ENCODE measurements at regions not wholly inside any gene's neighbourhood (a gene's known extent, or its start where the extent isn't known, plus 50 kb on each side); places are given as distances from the start of the nearest gene placed in this dataset.

GRCh38 chr5:133842846-133843611, 125.4 kb downstream of the C5orf15 start:
- no peaks in the 10 kb centered on the region for H3K4me1 ChIP-seq (ENCODE audit: low read length)
- no peak overlapping the region for H2AFZ ChIP-seq (ENCODE audit: low read depth, low read length)
- no peak overlapping the region for H3K27ac ChIP-seq (ENCODE audit: low read length)
- H3K9me3 ChIP-seq (ENCODE audit: insufficient read depth, low read length), result no peaks in the 10 kb centered on the region
- no peaks in the 10 kb centered on the region for H3K79me2 ChIP-seq (ENCODE audit: low read length)
- no peaks in the 10 kb centered on the region for H3K36me3 ChIP-seq (replicated peaks; ENCODE audit: low read depth, low read length)
- H3K27me3 ChIP-seq (ENCODE audit: low read depth, low read length), result no peaks in the 10 kb centered on the region; the same call in 1 of the 2 replicates
- H3K9ac ChIP-seq (ENCODE audit: low read length), result no peak overlapping the region
- H4K20me1 ChIP-seq (ENCODE audit: insufficient read depth, low read length), result no peaks in the 10 kb centered on the region
- TF ChIP-seq, protein P1, sequence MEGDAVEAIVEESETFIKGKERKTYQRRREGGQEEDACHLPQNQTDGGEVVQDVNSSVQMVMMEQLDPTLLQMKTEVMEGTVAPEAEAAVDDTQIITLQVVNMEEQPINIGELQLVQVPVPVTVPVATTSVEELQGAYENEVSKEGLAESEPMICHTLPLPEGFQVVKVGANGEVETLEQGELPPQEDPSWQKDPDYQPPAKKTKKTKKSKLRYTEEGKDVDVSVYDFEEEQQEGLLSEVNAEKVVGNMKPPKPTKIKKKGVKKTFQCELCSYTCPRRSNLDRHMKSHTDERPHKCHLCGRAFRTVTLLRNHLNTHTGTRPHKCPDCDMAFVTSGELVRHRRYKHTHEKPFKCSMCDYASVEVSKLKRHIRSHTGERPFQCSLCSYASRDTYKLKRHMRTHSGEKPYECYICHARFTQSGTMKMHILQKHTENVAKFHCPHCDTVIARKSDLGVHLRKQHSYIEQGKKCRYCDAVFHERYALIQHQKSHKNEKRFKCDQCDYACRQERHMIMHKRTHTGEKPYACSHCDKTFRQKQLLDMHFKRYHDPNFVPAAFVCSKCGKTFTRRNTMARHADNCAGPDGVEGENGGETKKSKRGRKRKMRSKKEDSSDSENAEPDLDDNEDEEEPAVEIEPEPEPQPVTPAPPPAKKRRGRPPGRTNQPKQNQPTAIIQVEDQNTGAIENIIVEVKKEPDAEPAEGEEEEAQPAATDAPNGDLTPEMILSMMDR (IDR thresholded peaks at IDR 0.05; ENCODE audit: low read depth, low read length), result no peak
- no peak for TF ChIP-seq EZH2phosphoT487 (IDR thresholded peaks at IDR 0.05; ENCODE audit: low read depth)
- no peak overlapping the region for H3K4me2 ChIP-seq (ENCODE audit: low read length)
- no peak overlapping the region for H3K4me3 ChIP-seq (ENCODE audit: low read length)

DNA sequence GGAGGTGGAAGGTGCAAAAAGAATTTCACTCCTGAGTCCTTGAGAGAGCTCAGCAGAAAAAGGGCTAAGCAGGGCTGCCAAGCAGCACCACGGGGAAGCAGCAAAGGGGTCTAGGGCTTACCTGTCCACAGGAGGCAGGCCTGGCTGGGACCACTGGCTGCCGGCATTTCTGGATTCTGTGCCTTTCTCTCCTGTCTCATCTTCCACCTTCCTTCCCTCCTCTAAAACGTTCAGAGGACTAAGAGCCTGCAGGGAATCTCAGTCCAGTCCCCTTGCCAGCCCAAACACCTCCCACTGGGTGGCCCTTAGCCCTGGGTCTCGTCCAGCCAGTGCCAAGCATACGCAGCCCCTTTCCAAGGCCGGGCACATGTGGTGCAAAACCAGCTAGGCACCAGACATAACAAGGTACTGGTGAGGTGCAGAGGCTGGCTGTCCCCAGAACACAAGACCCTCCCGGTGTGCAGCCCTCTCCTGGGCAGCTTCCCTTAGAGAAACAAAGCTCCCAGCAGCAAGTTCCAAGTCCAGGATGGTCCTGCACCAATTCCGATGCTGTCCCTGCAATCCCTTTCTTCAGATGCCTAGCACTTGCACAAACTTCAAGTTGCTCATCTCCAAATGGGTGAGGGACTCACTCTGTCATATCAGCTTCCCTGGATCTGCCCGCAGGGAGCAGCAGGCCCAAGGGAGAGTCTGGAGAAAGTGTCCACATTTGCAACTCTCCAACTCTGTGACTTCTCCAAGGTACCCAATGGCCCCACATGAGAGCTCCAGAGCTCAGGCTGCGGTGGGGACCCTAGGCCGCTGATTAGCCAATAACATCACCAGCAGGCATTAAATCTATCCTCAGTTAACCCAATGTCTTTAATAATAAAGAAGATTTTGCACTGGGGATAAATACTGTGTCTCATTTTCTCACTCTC, 126.3 kb downstream of the C5orf15 start:
- Histone ChIP-seq H3K4me1 (ENCODE audit: low read length) (no peaks in the 10 kb centered on the region), H2AFZ (ENCODE audit: low read depth, low read length) (no peak overlapping the region), H3K9ac (ENCODE audit: low read length) (no peak overlapping the region), H3K4me3 (ENCODE audit: low read length) (no peak overlapping the region), H4K20me1 (ENCODE audit: insufficient read depth, low read length) (no peaks in the 10 kb centered on the region), H3K79me2 (ENCODE audit: low read length) (no peaks in the 10 kb centered on the region), H3K27me3 (ENCODE audit: low read depth, low read length) (no peaks in the 10 kb centered on the region; the same call in 1 of the 2 replicates), H3K4me2 (ENCODE audit: low read length) (no peak overlapping the region), H3K36me3 (replicated peaks; ENCODE audit: low read depth, low read length) (no peaks in the 10 kb centered on the region), H3K9me3 (ENCODE audit: insufficient read depth, low read length) (no peaks in the 10 kb centered on the region), H3K27ac (ENCODE audit: low read length) (no peak overlapping the region)
- TF ChIP-seq, protein P1 (IDR thresholded peaks at IDR 0.05; ENCODE audit: low read depth, low read length), result no peak
- TF ChIP-seq EZH2phosphoT487 (IDR thresholded peaks at IDR 0.05; ENCODE audit: low read depth), result no peak

GRCh38 chr5:133840168-133840567, 128.3 kb downstream of the C5orf15 start:
- Histone ChIP-seq H4K20me1 (ENCODE audit: insufficient read depth, low read length) (no peaks in the 10 kb centered on the region), H3K4me1 (ENCODE audit: low read length) (no peaks in the 10 kb centered on the region), H3K4me2 (ENCODE audit: low read length) (no peak overlapping the region), H3K9ac (ENCODE audit: low read length) (no peak overlapping the region), H2AFZ (ENCODE audit: low read depth, low read length) (no peak overlapping the region), H3K27me3 (ENCODE audit: low read depth, low read length) (peaks cover 5% of the 10 kb centered on the region; the same call in 1 of the 2 replicates), H3K79me2 (ENCODE audit: low read length) (no peaks in the 10 kb centered on the region), H3K27ac (ENCODE audit: low read length) (no peak overlapping the region), H3K36me3 (replicated peaks; ENCODE audit: low read depth, low read length) (no peaks in the 10 kb centered on the region), H3K4me3 (ENCODE audit: low read length) (no peak overlapping the region), H3K9me3 (ENCODE audit: insufficient read depth, low read length) (no peaks in the 10 kb centered on the region)
- TF ChIP-seq EZH2phosphoT487 (IDR thresholded peaks at IDR 0.05; ENCODE audit: low read depth), result no peak
- TF ChIP-seq, protein P1 (IDR thresholded peaks at IDR 0.05; ENCODE audit: low read depth, low read length), result no peak

DNA sequence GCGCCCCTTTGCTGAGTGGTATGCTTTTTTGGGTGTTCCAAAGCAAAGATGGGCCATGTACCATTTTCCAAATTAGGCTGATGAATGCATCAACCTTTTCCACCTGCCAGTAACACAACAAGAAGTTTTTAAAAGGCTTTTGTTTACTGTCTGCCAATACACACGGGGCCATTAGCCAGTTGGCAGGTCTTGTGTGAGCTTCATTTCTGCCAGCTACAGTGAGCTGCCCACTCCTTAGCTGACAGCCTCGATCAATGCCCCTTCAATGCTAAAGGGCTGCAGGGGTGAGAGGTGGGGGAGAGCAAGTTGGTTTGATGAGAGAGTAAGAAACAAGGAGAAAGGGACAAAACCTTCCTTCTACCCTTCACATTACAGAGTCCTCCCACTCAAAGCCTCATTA, 128.7 kb downstream of the C5orf15 start:
- no peaks in the 10 kb centered on the region for H4K20me1 ChIP-seq (ENCODE audit: insufficient read depth, low read length)
- no peak for TF ChIP-seq EZH2phosphoT487 (IDR thresholded peaks at IDR 0.05; ENCODE audit: low read depth)
- TF ChIP-seq, protein P1 (IDR thresholded peaks at IDR 0.05; ENCODE audit: low read depth, low read length), result no peak
- H3K4me3 ChIP-seq (ENCODE audit: low read length), result no peak overlapping the region
- no peaks in the 10 kb centered on the region for H3K9me3 ChIP-seq (ENCODE audit: insufficient read depth, low read length)
- H3K27ac ChIP-seq (ENCODE audit: low read length), result no peak overlapping the region
- H3K27me3 ChIP-seq (ENCODE audit: low read depth, low read length), result peaks cover 5% of the 10 kb centered on the region; the same call in 1 of the 2 replicates
- H2AFZ ChIP-seq (ENCODE audit: low read depth, low read length), result no peak overlapping the region
- H3K79me2 ChIP-seq (ENCODE audit: low read length), result no peaks in the 10 kb centered on the region
- no peaks in the 10 kb centered on the region for H3K4me1 ChIP-seq (ENCODE audit: low read length)
- H3K4me2 ChIP-seq (ENCODE audit: low read length), result no peak overlapping the region
- no peak overlapping the region for H3K9ac ChIP-seq (ENCODE audit: low read length)
- H3K36me3 ChIP-seq (replicated peaks; ENCODE audit: low read depth, low read length), result no peaks in the 10 kb centered on the region

Measured in OCI-LY3 (cell line).